Ramos (cell line): ENCODE measurements at regions not wholly inside any gene's neighbourhood (a gene's known extent, or its start where the extent isn't known, plus 50 kb on each side); places are given as distances from the start of the nearest gene placed in this dataset.
"Not testable (repeated sequence)": the region's sequence is repeated elsewhere in the genome, so short reads cannot be mapped to it uniquely, and the experiment has no call there.

Source experiments
- in situ Hi-C: fragments of 300-500 bp; cut with MboI; formaldehyde crosslinking; loops from one replicate; pipeline ENCODE4 v1.14.3; 2022; ENCODE audit warnings: low sequenced_read_pairs; ENCODE audit not compliant: unreplicated experiment

GRCh38 chr1:199452627-199453026, 574.9 kb upstream of the NR5A2 start:
- in situ Hi-C loops, result no loop called here

GRCh38 chr1:199453723-199454122, 573.8 kb upstream of the NR5A2 start:
- in situ Hi-C loops, result no loop called here

- in situ Hi-C loops, result no loop called here
Observed at GRCh38 chr1:199460933-199461332, 566.6 kb upstream of the NR5A2 start.

GRCh38 chr1:199463521-199464127, 563.9 kb upstream of the NR5A2 start:
- in situ Hi-C loops, result no loop called here

GRCh38 chr1:199466961-199467360, 560.5 kb upstream of the NR5A2 start:
- in situ Hi-C loops, result no loop called here

- in situ Hi-C loops, result no loop called here
Observed at GRCh38 chr1:199472018-199472417, 555.5 kb upstream of the NR5A2 start.

- in situ Hi-C loops, result no loop called here
Observed at GRCh38 chr1:199472978-199473377, 554.5 kb upstream of the NR5A2 start.

- in situ Hi-C loops, result no loop called here
Observed at GRCh38 chr1:199474738-199475137, 552.8 kb upstream of the NR5A2 start.

GRCh38 chr1:199482426-199482825, 545.1 kb upstream of the NR5A2 start:
- in situ Hi-C loops, result no loop called here

GRCh38 chr1:199489594-199489993, 537.9 kb upstream of the NR5A2 start:
- in situ Hi-C loops, result no loop called here

- in situ Hi-C loops, result no loop called here
Observed at GRCh38 chr1:199490769-199491527, 536.6 kb upstream of the NR5A2 start.

GRCh38 chr1:199495432-199495831, 532.1 kb upstream of the NR5A2 start:
- in situ Hi-C loops, result no loop called here

- in situ Hi-C loops, result not testable (repeated sequence)
Observed at GRCh38 chr1:199498802-199499201, 528.7 kb upstream of the NR5A2 start.

- in situ Hi-C loops, result no loop called here
Observed at GRCh38 chr1:199508072-199508471, 519.4 kb upstream of the NR5A2 start.

GRCh38 chr1:199508653-199509052, 518.9 kb upstream of the NR5A2 start:
- in situ Hi-C loops, result no loop called here

GRCh38 chr1:199509456-199509855, 518.1 kb upstream of the NR5A2 start:
- in situ Hi-C loops, result no loop called here

GRCh38 chr1:199510314-199510713, 517.2 kb upstream of the NR5A2 start:
- in situ Hi-C loops, result no loop called here

- in situ Hi-C loops, result no loop called here
Observed at GRCh38 chr1:199512037-199512710, 515.3 kb upstream of the NR5A2 start.

GRCh38 chr1:199515261-199515660, 512.2 kb upstream of the NR5A2 start:
- in situ Hi-C loops, result no loop called here

- in situ Hi-C loops, result no loop called here
Observed at GRCh38 chr1:199522338-199522737, 505.2 kb upstream of the NR5A2 start.

- in situ Hi-C loops, result no loop called here
Observed at GRCh38 chr1:199522936-199523335, 504.6 kb upstream of the NR5A2 start.
